ENCODE measurements at regions not wholly inside any gene's neighbourhood (a gene's known extent, or its start where the extent isn't known, plus 50 kb on each side); places are given as distances from the start of the nearest gene placed in this dataset.

- TF ChIP-seq CTCF (IDR thresholded peaks at IDR 0.05) (no peak), POLR2A (IDR thresholded peaks at IDR 0.05) (no peak)
Measured at GRCh38 chr4:45102716-45103115, 376.4 kb upstream of the GNPDA2 start.

Data from Peyer's patch (tissue), 4 donors.